ENCODE measurements at regions not wholly inside any gene's neighbourhood (a gene's known extent, or its start where the extent isn't known, plus 50 kb on each side); places are given as distances from the start of the nearest gene placed in this dataset.
"Not testable (repeated sequence)": the region's sequence is repeated elsewhere in the genome, so short reads cannot be mapped to it uniquely, and the experiment has no call there.

DNA sequence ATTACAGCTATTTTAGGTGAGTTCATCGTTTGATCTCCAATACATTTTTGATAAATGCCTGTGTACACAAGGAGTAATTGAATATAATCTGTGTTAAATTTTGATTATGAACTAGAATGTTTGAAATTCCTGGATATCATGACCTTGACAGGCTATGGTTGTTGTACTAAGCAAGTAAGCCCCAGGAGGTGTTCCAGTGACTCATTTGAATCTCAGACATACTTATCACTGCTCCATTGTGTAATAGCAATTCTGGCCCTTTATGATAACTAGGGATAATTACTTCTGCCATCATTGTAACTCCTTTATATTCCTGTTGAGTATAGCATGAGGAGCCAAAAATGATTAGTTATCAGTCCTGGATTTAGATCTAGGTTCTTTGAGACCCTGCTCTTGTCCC is 1424.6 kb upstream of the ADGRB3 start:
- no peak for DNase-seq (ENCODE audit: low spot score)

GRCh38 chr6:67201563-67201962 is 1433.5 kb upstream of the ADGRB3 start:
- no peak for DNase-seq (ENCODE audit: low spot score)

GRCh38 chr6:67200626-67201403 is 1434.3 kb upstream of the ADGRB3 start:
- no peak for DNase-seq (ENCODE audit: low spot score)

- DNase-seq (ENCODE audit: low spot score) = no peak
Measured at GRCh38 chr6:67199425-67199824, 1435.7 kb upstream of the ADGRB3 start.

GRCh38 chr6:67190733-67191132 is 1444.3 kb upstream of the ADGRB3 start:
- no peak for DNase-seq (ENCODE audit: low spot score)

- no peak for DNase-seq (ENCODE audit: low spot score)
Measured at GRCh38 chr6:67184405-67184804, 1450.7 kb upstream of the ADGRB3 start.

- DNase-seq (ENCODE audit: low spot score) = no peak
Measured at GRCh38 chr6:67175101-67175500, 1460.0 kb upstream of the ADGRB3 start.

GRCh38 chr6:67165606-67166005 is 1458.6 kb upstream of the EYS start:
- no peak for DNase-seq (ENCODE audit: low spot score)

GRCh38 chr6:67160820-67161219 is 1453.8 kb upstream of the EYS start:
- DNase-seq (ENCODE audit: low spot score) = no peak

- no peak for DNase-seq (ENCODE audit: low spot score)
Measured at GRCh38 chr6:67141005-67141404, 1434.0 kb upstream of the EYS start.

DNA sequence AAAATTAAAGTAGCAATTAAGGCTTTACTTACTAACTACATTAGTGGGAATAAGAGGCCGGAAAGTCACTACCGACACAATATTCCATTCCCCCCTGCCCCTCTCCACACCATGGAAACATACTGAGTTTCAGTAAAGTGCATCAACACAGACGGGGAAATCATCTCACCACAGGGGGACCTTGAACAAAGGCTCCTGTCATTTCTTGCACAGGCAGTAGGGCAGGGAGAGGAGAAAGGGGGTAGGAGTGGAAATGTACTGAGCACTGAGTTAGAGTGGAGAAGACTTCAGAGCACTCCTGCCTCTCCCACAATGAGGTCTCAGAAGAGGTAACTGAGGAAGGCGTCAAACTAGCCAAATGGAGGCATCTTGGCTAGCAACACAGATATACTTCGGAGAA is 1426.9 kb upstream of the EYS start:
- DNase-seq (ENCODE audit: low spot score) = no peak

GRCh38 chr6:67131827-67132226 is 1424.8 kb upstream of the EYS start:
- no peak for DNase-seq (ENCODE audit: low spot score)

- no peak for DNase-seq (ENCODE audit: low spot score)
Measured at GRCh38 chr6:67129780-67130179, 1422.8 kb upstream of the EYS start.

DNA sequence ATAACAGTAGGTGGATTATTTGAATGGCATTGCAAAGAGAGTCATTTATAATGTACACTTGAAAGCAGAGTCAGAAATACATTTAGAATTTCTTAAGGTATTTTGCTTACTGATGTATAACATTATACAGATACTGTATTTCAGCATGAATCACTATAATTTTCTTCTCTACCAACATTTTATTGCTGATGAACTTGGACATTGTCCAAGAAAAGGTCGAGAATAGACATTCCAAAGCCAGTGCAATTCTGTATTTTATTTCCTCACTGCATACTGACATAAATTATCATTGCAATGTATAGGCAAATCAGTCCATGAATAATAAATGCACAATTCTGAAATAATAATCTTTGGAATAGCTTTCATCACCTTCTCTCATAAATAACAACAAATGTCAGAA is 1420.0 kb upstream of the EYS start:
- no peak for DNase-seq (ENCODE audit: low spot score)

- DNase-seq (ENCODE audit: low spot score) = no peak
Measured at GRCh38 chr6:67121115-67121514, 1414.1 kb upstream of the EYS start.

DNA sequence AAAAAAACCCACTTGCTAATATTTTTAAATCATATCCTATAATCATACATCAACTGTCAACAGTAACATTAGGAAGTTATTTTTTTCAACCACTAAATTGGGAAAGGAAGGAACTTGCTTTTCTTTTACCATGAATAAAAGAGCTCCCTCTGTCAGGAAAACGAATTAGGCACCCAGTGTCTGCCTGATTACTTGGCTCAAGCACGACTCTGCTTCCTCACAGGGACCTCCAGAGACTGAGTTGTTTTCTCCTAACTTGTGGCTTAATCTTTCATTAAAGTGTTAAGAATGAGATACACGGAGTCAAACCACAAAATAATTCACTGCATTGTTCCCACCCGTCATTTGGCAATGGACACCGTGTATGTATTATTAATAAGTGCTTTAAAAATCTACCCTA is 1405.1 kb upstream of the EYS start:
- DNase-seq (ENCODE audit: low spot score) = no peak

DNA sequence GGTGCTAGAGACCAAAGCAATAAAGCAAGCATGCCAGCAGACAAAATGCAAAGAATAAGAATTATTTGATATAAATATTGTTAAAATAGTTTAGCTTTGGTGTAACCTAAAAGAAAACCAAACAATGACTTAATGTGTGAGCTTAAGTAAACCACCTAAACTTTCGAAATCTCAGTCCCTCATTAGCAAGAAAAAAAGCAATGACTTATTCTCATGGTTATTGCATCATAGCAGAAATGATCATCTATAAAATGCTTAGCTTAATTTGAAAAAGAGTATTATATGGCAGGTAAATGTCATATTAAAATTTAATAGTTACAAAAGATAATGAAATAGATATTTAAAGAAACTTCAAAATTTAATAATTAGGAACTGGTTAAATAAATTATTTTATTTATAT is 1395.7 kb upstream of the EYS start:
- no peak for DNase-seq (ENCODE audit: low spot score)

- not testable (repeated sequence) for DNase-seq (ENCODE audit: low spot score)
Measured at GRCh38 chr6:67095618-67096226, 1388.7 kb upstream of the EYS start.

- DNase-seq (ENCODE audit: low spot score) = no peak
Measured at GRCh38 chr6:67094431-67094946, 1387.5 kb upstream of the EYS start.

- no peak for DNase-seq (ENCODE audit: low spot score)
Measured at GRCh38 chr6:67073938-67074337, 1366.9 kb upstream of the EYS start.

DNA sequence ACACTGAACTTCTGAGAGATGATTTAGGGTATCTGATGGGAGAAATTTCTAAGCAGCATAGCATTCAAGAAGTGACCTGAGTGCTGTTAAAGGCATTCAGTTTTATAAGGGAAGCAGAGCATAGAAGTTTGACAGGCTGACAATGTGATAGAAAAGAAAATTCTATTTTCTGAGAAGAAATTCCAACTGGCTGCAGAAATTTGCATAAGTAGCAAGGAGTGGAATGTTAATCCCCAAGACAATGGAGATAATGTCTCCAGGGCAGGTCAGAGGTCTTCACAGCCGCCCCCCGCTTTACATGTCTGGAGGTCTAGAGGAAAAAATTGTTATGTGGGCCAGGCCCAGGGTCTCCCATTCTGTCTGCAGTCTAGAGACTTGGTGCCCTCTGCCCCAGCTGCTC is 1361.8 kb upstream of the EYS start:
- DNase-seq (ENCODE audit: low spot score) = no peak

DNA sequence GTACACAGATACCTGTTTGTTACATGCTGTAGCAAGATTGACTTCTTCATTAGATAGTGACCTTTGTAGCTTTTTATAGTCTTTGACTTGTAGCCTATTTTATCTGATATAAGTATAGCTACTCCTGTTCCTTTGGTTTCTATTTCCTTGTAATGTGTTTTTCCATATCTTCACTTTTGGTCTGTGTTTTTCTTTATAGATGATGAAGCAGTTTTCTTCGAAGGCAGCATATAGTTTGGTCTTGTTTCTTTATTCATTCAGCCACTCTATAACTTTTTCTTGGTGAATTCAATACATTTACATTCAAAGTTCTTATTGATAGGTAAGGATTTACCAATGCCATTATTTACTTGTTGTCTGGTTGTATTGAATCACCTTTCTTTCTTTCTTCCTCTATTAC is 1357.3 kb upstream of the EYS start:
- DNase-seq (ENCODE audit: low spot score) = no peak

GRCh38 chr6:67047996-67048395 is 1341.0 kb upstream of the EYS start:
- DNase-seq (ENCODE audit: low spot score) = no peak

DNA sequence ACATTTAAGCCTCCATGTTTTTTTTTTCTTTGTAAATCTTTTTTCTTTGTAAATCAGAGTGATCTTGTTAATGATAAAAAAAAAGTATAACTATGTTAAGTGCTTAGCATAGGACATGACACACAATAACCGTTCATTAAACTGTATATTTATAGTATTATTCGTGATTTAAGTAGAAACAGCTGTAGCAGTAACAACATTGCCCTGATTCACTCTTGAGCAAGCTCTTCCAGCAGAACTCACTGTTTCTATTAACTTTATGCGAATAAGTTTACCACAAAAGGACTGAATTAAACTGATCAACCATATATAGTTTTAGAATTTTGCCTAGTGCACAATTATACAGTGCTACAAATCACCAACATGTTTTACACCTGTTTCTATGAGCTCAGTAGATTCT is 1338.0 kb upstream of the EYS start:
- no peak for DNase-seq (ENCODE audit: low spot score)

Measured in hepatic stellate cell (primary cell).